HEK293T (cell line): ENCODE measurements at regions not wholly inside any gene's neighbourhood (a gene's known extent, or its start where the extent isn't known, plus 50 kb on each side); places are given as distances from the start of the nearest gene placed in this dataset.

Experiments used
- CTCF ChIA-PET: fragments of 350-600 bp; formaldehyde crosslinking; extraction: SDS; loops from one replicate; lab custom pipeline; 2021; ENCODE audit warnings: antibody characterized with exemption, inconsistent platforms; lab: Yijun Ruan, JAX
- POLR2A ChIA-PET: fragments of 350-600 bp; formaldehyde crosslinking; extraction: SDS; loops from one replicate; lab custom pipeline; 2020; ENCODE audit warnings: antibody characterized with exemption, inconsistent platforms; lab: Yijun Ruan, JAX
- DNase-seq: peaks from one replicate; pipeline ENCODE4 v3.0.0; 2012; ENCODE audit warnings: mixed read lengths; ENCODE audit errors: extremely low spot score
- ARNT ChIP-seq: fragments of 450-650 bp; IDR thresholded peaks from 2 replicates; pipeline ENCODE4 v1.6.1; 2017; ENCODE audit warnings: mild to moderate bottlenecking
- BHLHE40 ChIP-seq: fragments of 450-650 bp; IDR thresholded peaks from 2 replicates; pipeline ENCODE4 v1.6.1; 2016; ENCODE audit warnings: mild to moderate bottlenecking, moderate library complexity, borderline replicate concordance
- CTBP1 ChIP-seq: fragments of 450-650 bp; IDR thresholded peaks from 2 replicates; pipeline ENCODE4 v1.6.1; 2016; ENCODE audit warnings: borderline replicate concordance
- ELF4 ChIP-seq: fragments of 450-650 bp; IDR thresholded peaks from 2 replicates; pipeline ENCODE4 v1.6.1; 2017; ENCODE audit warnings: antibody characterized with exemption
- FOXA1 ChIP-seq: fragments of 450-650 bp; IDR thresholded peaks from 2 replicates; pipeline ENCODE4 v1.6.1; 2016; ENCODE audit warnings: mild to moderate bottlenecking
- FOXK2 ChIP-seq: fragments of 450-650 bp; IDR thresholded peaks from 2 replicates; pipeline ENCODE4 v1.6.1; 2016; ENCODE audit warnings: mild to moderate bottlenecking
- FOXM1 ChIP-seq: fragments of 450-650 bp; IDR thresholded peaks from 2 replicates; pipeline ENCODE4 v1.6.1; 2017; ENCODE audit warnings: mild to moderate bottlenecking, borderline replicate concordance
- HDGF ChIP-seq: fragments of 450-650 bp; IDR thresholded peaks from 2 replicates; pipeline ENCODE4 v1.6.1; 2017; ENCODE audit warnings: antibody characterized with exemption, borderline replicate concordance
- L3MBTL2 ChIP-seq: fragments of 450-650 bp; conservative IDR thresholded peaks from 2 replicates; pipeline ENCODE4 v1.6.1; 2016; ENCODE audit warnings: mild to moderate bottlenecking
- LEF1 ChIP-seq: fragments of 450-650 bp; IDR thresholded peaks from 2 replicates; pipeline ENCODE4 v1.6.1; 2017; ENCODE audit warnings: mild to moderate bottlenecking, borderline replicate concordance
- NFRKB ChIP-seq: fragments of 450-650 bp; IDR thresholded peaks from 2 replicates; pipeline ENCODE4 v1.6.1; 2016; ENCODE audit warnings: mild to moderate bottlenecking, moderate library complexity
- SP1 ChIP-seq: fragments of 450-650 bp; IDR thresholded peaks from 2 replicates; pipeline ENCODE4 v1.6.1; 2017
- SUZ12 ChIP-seq: fragments of 450-650 bp; IDR thresholded peaks from 2 replicates; pipeline ENCODE4 v1.6.1; 2016; ENCODE audit warnings: mild to moderate bottlenecking
- TARDBP ChIP-seq: fragments of 450-650 bp; IDR thresholded peaks from 2 replicates; pipeline ENCODE4 v1.6.1; 2016
- ZNF384 ChIP-seq: fragments of 450-650 bp; IDR thresholded peaks from 2 replicates; pipeline ENCODE4 v1.6.1; 2016
- TF ChIP-seq, protein P1 (sequence below): fragments of 450-650 bp; IDR thresholded peaks from 2 replicates; pipeline ENCODE4 v1.6.1; 2016

DNA sequence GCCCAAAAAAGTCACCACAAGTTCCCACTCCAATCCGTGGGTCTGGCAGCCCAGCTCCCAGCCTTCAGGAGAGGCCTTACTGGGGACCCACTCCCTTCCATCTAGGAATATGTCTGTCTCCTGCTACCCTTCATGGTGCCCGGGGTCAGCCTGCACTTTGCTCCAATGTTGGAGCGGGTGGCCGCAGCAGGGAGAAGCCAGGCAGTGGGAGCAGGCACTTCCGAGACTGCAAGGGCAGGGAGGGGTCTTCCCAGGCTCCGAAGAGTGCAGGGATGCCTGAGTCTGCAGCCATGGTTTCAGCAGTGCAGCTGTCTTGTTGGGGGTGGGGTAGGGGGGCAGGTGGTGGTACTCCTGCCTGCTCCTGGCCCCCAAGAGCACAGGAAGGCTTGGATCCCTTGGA is 1616.2 kb downstream of the SLITRK5 start:
- DNase-seq, result no peak
- ChIA-PET CTCF (no interaction called here), POLR2A (no interaction called here)
- TF ChIP-seq SP1, result no peak
- TF ChIP-seq LEF1, result no peak
- no peak for TF ChIP-seq BHLHE40
- TF ChIP-seq SUZ12, result no peak
- TF ChIP-seq HDGF, result no peak
- TF ChIP-seq FOXK2, result no peak
- no peak for TF ChIP-seq ARNT
- no peak for TF ChIP-seq CTBP1
- TF ChIP-seq, protein P1, sequence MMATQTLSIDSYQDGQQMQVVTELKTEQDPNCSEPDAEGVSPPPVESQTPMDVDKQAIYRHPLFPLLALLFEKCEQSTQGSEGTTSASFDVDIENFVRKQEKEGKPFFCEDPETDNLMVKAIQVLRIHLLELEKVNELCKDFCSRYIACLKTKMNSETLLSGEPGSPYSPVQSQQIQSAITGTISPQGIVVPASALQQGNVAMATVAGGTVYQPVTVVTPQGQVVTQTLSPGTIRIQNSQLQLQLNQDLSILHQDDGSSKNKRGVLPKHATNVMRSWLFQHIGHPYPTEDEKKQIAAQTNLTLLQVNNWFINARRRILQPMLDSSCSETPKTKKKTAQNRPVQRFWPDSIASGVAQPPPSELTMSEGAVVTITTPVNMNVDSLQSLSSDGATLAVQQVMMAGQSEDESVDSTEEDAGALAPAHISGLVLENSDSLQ, result no peak
- TF ChIP-seq FOXM1, result no peak

DNA sequence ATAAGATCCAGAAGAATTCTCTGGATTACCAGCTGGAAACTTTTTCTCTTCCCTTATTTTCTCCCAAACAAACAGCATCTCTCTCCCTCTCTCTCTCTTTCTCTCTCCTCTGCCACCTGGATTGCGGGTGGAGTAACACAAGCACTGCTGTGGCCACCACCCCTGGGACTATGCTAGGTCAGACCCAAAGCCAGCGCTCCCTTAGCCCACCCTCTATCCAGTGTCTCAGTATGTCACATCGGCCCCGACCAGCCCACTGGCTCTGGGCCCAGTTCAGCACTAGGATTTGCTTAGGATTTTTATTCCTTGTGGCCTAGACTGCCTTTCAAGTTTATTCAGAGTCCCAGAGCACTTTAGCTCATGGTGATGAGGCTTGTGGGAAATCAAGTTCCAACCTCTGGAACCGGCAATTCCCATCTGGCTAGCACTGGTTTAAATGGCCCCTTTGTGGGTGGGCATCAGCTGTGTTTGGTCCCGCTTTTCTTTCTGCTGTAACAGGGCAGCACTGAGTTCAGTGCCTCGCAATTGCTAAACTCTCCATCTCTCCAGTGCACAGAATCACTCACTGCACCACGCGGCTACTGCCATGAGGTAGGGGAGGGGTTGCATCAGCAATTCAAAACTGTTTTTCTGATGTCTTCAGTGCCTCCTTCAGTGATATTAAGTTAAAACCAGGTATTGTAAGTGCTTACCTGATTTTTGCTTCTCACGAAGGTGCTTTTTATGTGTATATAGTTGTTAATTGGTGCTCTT is 1623.1 kb downstream of the SLITRK5 start:
- TF ChIP-seq ARNT, result no peak
- POLR2A ChIA-PET, result no interaction called here
- no peak for DNase-seq
- CTCF ChIA-PET, result no interaction called here

DNA sequence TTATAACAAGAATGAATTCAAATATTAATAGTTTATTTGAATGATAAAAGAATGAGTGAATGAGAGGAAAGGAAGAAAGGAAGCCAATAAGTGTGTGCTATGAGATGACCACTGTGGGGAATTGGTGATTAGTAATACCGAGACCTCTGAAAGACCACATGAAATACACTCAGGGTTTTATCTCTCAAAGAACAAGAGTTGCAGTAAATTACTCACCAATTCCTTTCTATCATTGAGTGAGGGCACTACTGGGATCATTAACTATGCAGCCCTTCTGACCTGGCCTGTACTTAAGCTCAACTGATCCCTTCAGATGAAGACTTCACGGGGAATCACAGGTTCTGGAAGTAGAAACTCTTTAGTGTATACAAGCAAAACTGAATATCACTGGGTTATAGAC is 1636.1 kb downstream of the SLITRK5 start:
- CTCF ChIA-PET, result no interaction called here
- TF ChIP-seq FOXK2 (no peak), HDGF (no peak), ARNT (no peak), LEF1 (no peak), NFRKB (no peak), CTBP1 (no peak), FOXA1 (no peak), ZNF384 (no peak), SUZ12 (no peak), L3MBTL2 (no peak), SP1 (no peak), TARDBP (no peak), BHLHE40 (no peak), FOXM1 (no peak), ELF4 (no peak)
- TF ChIP-seq, protein P1, result no peak
- POLR2A ChIA-PET, result no interaction called here

DNA sequence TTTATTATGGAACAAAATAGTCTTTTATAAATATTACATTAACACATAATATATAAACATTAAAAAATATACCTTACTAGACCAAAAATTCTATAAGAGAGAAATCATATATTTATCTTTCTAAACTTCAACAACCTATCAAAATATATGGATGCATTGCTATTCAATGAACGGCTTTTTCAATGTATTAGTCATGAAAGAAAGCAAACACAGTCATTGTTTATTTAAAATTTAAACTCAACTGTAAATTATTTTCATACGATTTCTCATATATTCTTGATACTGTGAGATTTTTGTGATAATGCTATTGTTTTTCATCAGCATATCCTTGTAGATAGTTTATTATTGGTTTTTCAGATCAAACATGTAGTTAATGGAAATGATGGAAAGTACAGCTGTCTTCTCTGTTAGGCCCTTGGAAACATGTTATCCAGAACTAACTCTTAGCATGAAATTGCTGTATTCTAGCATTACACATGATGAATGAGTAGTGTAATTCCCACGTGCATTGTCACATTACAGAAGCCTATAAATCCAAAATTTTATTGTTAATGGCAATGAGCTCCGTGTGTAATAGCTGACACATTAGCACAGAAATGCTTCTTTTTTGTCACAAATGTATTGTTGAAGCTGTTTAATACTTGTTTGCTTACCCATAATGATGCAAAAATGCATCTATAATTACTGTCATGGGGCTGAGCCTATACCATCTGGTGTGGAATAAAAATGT is 1639.9 kb downstream of the SLITRK5 start:
- ChIA-PET CTCF (no interaction called here), POLR2A (no interaction called here)
- DNase-seq, result no peak
- TF ChIP-seq FOXM1, result no peak
- TF ChIP-seq, protein P1, result 0 out of 2 replicates have a peak, but pooled peaks have one; percentile 20
- TF ChIP-seq NFRKB, result no peak

More for the DNA sequence above, 1636.1 kb downstream of the SLITRK5 start:
- DNase-seq, result no peak

DNA sequence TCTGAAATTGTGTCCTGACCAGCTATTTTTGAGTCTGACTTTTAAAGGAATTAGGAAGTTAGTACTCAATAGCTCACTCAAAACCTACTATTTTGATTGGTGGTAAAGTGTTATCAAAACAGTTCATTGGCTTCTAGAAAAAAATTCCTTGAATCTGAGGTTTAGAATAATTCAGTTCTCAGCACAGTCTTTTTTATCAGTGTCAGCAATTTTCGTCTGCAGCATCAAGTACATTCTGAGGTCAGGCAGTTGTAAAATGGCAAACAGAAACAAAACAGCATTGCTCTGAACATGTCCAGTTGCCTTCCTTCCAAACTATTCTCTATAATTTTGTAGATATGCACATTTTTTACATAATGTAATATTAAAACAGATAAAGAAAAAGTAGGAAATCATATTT is 1644.1 kb downstream of the SLITRK5 start:
- ChIA-PET CTCF (no interaction called here), POLR2A (no interaction called here)
- no peak for DNase-seq
- TF ChIP-seq ZNF384, result no peak
- no peak for TF ChIP-seq CTBP1
- no peak for TF ChIP-seq FOXA1
- no peak for TF ChIP-seq TARDBP
- no peak for TF ChIP-seq FOXM1
- no peak for TF ChIP-seq SP1
- no peak for TF ChIP-seq BHLHE40
- TF ChIP-seq ARNT, result no peak
- TF ChIP-seq, protein P1, result no peak
- no peak for TF ChIP-seq SUZ12
- no peak for TF ChIP-seq FOXK2
- TF ChIP-seq HDGF, result no peak
- TF ChIP-seq L3MBTL2, result no peak
- TF ChIP-seq ELF4, result no peak
- TF ChIP-seq LEF1, result no peak
- TF ChIP-seq NFRKB, result no peak

DNA sequence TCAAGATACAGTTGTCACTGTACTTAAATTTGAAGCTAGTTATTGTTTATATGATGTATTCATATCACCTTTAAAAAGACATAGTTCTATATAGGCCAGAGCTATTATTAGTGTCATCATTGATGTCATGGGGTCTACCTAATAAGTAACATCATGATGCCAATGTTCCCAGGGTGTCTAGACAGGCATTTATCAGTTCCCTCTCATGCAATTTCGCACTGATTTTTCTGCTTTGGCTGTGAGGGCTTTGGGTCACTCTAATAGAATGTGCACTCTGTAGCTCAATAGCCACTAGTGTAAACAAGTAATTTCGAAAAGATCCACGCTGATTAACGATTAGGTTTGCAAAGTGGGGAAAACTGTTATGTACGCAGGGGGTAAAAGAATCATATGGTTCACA is 1651.3 kb downstream of the SLITRK5 start:
- CTCF ChIA-PET, result no interaction called here
- DNase-seq, result no peak
- POLR2A ChIA-PET, result no interaction called here
- TF ChIP-seq FOXM1 (no peak), ARNT (no peak), CTBP1 (no peak), FOXA1 (no peak), LEF1 (no peak), HDGF (no peak), L3MBTL2 (no peak), TARDBP (no peak), ELF4 (no peak), FOXK2 (no peak), BHLHE40 (no peak), NFRKB (no peak), SP1 (no peak)
- TF ChIP-seq, protein P1, result no peak
